ENCODE measurements at regions not wholly inside any gene's neighbourhood (a gene's known extent, or its start where the extent isn't known, plus 50 kb on each side); places are given as distances from the start of the nearest gene placed in this dataset.
"Not testable (repeated sequence)": the region's sequence is repeated elsewhere in the genome, so short reads cannot be mapped to it uniquely, and the experiment has no call there.

DNA sequence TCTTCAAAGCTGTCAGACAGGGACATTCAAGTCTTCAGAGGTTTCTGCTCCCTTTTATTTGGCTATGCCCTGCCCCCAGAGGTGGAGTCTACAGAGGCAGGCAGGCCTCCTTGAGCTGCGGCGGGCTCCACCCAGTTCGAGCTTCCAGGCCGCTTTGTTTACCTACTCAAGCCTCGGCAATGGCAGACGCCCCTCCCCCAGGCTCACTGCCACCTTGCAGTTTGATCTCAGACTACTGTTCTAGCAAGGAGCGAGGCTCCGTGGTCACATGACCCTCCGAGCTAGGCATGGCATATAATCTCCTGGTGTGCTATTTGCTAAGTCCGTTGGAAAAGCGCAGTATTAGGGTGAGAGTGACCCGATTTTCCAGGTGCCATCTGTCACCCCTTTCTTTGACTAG, 462.6 kb upstream of the HS3ST5 start:
- DNase-seq (ENCODE audit: low read depth, low spot score) = not testable (repeated sequence)

DNA sequence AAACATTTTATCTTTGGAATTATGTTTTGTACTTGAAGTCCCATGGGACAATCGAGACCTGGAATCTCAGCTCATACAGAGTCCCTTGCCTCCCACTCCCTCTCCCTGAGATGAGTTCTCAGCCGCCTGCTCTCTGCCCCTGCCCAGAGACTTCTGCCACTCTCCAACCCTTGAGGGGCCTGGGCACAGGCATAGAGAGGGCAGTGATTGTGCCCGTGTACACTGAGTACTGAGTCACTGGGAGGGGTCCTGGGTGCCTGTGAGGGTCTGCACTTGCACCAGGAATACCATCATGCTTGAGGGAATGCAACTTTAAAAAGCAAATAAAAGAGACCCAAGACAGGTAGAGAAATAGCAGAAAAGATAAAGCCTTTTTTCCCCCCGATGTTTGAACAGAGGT, 453.8 kb upstream of the HS3ST5 start:
- no peak for DNase-seq (ENCODE audit: low read depth, low spot score)

DNA sequence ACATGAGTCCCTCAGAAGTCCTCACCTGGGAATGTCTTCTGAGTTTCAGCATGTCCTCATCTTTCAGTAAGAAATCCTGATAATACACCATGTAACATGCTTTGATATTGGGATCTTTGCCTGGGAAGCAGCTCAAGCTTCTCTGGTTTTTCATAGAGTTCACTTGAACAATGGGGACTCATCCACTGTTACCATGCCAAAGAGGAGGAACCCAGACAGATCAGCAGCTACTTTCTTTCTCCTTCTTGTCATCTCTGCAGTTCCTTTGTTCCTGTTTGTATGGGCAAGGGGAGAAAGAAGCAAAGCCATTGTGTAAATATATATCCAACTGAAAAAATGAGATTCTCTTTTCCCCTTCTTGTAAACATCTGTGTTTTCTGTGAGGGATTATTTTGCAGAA, 450.6 kb upstream of the HS3ST5 start:
- DNase-seq (ENCODE audit: low read depth, low spot score) = no peak

DNA sequence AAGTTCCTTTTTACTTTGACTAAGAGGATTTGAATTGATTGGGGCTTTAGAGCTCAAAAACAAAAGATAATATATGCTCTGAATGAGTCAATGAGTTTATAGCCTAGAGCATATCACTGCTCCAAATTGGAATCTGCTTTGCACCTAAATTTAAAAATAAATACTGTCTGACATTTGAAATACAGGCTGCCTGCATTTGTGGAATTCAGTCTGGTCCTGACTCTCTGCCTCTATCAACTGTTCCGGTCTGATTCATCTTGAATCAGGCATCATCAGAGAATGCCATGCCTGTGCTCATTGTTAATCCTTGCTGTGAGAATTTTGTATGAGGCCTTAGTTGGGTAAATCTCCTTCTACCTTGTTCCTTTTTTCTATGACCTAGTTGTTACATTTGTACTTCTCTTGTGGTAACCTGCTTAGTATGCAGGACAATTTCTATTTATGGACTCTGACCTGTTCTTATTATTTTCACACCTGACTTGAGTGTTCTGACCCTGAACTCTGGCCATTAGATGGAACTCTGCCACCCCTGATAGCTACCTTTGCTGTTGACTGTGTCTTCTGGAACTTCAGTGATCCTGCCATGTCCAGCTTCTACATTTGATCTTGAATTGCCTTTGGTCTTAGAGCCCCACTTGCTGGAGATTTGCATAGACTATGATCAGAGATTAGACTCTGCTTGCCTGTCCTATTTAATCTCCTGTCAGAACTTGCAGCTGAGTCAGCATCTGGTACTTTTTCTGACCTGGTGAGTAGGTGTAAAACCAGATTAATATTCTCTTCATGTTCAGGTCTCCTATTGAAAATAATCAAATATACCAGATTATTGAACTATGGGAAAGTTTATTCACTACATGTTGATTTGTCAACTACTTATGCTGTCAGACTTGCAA, 442.7 kb upstream of the HS3ST5 start:
- no peak for DNase-seq (ENCODE audit: low read depth, low spot score)

DNA sequence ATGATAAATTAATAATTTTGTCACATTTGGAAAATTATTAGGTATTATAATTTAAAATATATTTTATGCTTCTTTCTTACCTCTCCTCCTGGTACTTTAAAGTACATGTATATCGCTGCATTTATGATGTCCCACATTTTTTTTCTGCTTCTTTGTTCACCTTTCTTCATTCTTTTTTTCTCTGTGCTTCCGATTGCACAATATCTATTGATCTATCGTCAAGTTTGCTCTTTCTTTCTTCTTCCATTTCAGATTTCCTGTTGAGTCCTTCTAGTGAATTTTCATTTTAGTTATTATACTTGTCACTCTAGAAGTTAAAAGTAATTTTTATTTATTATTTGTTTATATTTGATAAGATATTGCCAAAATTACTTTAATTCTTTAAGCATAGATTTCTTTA, 441.0 kb upstream of the HS3ST5 start:
- DNase-seq (ENCODE audit: low read depth, low spot score) = no peak

DNA sequence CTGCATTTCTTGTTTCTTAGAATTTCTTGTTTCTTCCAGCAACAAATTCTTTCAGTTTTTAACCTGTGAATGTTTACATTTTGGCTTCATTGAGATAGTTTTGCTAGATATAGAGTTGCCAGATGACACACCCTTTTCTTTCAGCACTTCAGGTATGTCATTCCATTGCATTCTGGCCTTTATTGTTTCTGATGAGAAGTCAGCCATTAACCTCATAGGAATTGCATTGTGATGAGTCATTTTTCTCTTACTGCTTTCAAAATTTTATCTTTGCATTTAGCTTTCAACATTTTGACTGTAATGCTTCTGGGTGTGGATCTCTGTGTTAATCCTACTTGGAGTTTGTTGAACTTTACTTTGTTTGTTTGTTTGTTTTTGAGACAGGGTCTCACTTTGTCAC, 440.3 kb upstream of the HS3ST5 start:
- DNase-seq (ENCODE audit: low read depth, low spot score) = no peak

DNA sequence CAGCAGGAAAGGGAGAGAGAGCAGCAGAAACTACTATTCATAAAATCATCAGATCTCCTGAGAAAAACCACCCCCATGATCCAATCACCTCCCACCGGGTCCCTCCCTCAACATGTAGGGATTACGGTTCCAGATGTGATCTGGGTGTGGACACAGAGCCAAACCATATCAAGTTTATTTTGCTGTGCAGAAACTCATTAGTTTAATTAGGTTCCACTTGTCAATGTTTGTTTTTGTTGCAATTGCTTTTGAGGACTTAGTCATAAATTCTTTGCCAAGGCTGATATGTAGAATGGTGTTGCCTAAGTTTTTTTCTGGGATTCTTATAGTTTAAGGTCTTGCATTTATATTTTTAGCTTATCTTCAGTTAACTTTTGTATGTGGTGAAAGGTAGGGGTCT, 422.0 kb upstream of the HS3ST5 start:
- DNase-seq (ENCODE audit: low read depth, low spot score) = no peak

DNA sequence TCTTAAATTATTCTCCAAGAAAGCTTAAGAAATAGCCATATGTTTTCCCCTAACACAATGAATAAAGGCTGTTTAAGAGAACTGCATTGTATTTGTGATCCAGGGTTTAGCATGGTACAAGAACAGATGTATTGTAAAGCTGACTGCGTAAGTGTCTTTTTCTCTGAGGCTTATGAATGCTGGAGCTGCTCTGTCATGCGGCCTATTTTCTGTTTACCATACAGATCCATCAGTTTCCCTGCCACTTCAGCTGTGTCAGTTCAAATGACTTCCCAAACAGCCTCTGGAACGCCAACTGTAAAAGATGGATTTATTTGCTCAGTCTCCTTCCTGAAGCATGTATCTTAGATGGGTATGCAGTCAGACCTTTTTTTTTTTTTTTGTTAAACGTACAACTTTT, 419.3 kb upstream of the HS3ST5 start:
- no peak for DNase-seq (ENCODE audit: low read depth, low spot score)

DNA sequence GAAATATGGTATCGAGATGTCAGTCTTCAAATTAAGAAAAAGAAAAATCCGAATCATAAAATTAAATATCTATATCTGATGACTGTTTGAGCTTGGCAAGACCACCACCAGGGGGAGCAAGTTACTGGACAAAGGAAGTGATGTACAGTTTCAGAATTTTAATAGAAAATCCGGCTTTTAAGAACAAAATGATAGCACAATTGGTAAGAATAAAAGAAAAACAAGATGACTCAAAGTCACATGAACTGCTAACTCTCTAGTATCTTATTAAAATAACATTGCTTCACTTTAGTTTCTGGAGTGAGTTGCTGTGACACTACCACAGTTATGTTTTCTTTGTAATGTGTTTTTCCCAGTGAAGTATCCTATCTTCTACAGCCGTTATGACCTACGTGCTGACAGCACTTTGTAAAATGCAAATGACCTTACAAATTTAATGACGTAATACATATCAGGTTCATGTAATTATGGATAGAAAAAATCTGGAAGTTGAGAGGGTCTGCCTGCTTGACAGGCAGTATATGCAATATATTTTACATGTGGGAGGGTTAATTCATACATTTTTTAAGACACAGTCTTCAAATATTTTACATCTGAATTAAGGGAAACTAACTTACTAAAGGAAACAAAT, 405.3 kb upstream of the HS3ST5 start:
- peak; percentile 33 for DNase-seq (ENCODE audit: low read depth, low spot score)

DNA sequence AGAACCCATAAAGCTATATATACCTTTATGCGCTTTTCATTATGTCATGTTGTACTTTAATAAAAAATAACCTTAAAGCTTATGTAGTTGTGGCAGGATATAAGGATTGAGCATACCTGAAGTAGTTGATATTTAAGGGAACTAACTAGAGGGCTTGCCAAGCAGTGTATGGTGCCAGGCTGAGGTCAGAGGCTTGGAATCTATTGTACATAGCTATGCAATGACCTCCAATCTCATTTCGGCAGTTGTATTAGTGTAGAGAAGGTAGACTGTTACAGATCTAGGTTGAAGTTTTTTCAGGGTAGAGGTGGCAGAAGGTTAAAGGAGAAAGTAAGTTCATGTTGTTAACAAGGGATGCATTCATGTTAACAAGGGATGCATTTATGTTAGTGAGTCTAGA, 397.7 kb upstream of the HS3ST5 start:
- DNase-seq (ENCODE audit: low read depth, low spot score) = no peak

DNA sequence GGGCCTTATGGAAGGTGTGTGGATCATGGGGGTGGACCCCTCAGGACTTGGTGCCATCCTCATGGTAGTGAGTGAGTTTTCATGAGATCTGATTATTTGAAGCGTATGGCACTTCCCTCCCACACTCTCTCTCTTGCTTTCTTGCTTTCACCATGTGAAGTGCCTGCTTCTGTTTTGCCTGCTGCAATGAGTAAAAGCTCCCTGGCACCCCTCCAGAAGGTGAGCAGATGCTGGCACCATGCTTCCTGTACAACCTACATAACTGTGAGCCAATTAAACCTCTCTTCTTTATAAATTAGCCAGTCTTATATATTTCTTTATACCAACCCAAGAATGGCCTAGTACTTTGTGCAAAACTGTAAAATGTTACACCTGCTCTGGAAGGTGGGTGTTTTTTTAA, 396.8 kb upstream of the HS3ST5 start:
- no peak for DNase-seq (ENCODE audit: low read depth, low spot score)

DNA sequence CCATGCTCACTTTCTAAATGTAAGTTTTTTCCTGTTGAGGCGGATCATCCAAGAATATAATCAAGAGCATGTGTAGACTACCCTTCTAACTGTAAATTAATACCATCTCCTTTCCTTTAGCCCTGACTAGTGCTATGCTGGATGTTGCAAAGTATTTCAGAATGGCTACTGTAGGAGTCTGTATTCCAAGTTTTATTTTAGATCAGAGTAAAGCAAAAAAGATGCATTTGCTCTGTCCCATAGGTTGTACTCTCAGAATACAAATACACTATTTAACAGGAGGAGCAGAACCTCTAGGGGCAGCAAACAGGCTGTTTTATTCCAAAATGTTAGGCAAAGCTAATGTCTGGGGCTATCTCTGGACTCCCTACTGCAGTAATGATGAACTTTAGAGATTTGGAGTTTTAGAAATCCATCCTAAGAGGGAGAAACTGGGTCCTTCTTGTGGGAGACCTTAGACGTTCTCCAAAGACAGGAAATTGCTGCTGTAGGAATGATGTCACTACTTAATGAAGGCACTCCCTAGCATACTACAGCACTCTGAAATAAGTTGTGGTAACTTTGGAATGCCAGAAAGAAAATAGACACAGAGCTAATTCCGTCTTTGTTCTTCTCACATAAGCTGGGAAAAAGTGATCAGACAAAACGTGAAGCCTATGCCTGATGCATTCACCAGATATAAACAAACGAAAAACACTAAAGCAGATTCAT, 392.4 kb upstream of the HS3ST5 start:
- DNase-seq (ENCODE audit: low read depth, low spot score) = no peak

DNA sequence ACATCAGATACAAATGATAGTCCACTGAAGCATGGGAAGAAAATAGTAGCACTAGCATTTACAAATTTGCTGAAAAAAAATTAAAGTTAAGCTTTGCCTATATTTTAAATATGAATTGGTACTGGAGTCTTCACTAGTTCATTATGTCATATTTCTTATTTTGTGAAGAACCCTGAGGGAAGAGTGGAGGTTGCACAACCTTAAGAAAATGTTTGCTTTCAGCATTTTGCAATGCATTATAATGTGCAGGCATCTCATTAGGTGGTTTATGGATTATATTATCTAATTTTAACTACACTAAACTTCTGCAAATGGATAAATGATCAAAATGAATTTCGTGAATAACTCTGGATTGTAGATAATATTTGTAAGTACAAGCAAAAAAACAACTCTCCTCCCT, 390.8 kb upstream of the HS3ST5 start:
- no peak for DNase-seq (ENCODE audit: low read depth, low spot score)

DNA sequence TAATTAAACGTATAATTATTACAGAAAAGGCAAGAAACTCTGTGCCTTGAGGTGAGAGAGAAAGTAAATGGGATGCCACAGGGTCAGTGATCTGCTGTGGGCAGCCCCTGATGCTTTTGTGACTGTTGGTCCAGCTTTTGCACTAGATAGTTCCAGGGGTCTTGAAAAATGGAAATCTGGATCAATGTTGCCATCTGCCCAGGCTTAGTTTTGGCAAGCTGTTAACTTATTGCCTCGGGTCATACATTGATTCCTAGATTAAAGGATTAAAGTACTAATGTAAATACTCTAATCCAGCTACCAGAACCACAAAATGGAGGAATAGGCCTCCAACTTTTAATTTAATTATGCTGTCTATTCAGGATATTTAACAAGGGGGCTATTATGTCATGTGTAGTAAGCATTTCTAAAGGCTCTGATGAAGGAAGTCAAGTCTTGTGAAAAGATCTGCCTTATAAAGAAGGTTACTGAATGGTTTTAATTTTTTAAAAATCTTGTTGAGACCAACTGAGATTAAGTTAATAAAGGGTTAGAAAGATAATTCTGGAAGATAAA, 376.0 kb upstream of the HS3ST5 start:
- no peak for DNase-seq (ENCODE audit: low read depth, low spot score)

DNA sequence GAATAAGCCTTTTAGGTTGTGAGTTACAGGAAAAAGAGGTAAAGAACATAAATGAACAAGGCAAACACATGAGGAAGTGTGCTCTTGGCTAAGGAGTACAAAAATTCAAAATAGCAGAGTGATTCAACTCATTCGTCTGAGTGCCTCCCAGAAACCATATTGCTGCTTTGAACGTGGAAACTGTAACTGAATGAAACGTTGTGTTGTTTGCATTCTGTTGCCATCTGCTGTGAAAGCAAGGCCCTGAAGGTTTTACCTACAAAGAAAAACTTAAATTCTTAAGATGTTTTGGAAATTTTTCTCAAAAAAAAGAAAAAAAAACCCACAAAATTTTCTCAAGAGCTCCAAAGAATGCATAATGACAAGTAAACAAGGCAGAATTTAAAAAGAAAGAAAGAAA, 375.4 kb upstream of the HS3ST5 start:
- no peak for DNase-seq (ENCODE audit: low read depth, low spot score)

DNA sequence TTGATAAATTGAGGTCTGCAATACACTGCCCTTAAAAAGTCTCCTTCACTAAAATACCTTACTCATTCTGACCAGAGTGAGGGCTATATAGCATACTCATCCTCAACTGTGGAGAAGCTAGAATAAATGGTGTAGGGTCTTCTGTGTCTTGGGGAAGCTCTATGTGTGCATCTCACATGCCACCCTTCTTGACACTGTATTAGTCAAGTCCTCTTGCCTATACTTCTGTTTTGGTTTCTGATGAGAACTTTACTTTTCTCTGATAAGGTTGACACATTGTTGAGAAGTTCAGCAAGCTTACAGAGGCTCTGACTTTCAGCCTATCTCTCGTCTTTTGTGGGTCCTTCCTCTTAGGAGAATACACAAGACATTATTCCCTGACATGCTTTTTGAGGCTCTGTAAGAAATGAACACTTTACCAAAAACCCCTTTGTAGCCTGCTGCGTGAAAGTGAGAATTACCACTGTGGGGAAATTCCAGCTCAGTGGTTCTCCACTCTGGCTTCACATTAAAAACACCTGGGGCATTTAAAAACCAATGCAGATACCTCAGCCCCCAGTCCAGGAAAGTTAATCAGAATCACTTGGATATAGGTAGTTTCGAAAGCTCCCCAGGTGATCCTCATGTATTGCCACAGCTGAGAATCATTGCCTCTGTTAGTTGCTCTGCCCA, 372.1 kb upstream of the HS3ST5 start:
- DNase-seq (ENCODE audit: low read depth, low spot score) = no peak

DNA sequence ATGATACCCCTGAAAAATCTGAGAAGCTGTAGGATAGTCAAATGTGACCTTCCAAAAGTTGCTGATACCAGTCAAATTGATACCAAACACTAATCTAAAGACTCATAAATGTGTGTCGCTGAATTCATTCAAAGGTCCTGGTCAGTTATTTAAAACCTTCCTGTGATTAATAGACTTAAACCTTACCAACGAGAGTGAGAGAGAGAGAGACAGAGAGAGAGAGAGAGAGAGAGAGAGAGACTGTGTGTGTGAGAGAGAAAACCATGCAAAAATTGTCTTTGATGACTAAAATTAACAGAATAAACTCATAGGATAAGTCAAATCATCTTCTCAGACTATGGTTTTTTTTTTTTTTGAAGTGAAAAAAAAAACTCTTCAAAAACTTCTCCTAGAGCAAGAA, 370.9 kb upstream of the HS3ST5 start:
- no peak for DNase-seq (ENCODE audit: low read depth, low spot score)

DNA sequence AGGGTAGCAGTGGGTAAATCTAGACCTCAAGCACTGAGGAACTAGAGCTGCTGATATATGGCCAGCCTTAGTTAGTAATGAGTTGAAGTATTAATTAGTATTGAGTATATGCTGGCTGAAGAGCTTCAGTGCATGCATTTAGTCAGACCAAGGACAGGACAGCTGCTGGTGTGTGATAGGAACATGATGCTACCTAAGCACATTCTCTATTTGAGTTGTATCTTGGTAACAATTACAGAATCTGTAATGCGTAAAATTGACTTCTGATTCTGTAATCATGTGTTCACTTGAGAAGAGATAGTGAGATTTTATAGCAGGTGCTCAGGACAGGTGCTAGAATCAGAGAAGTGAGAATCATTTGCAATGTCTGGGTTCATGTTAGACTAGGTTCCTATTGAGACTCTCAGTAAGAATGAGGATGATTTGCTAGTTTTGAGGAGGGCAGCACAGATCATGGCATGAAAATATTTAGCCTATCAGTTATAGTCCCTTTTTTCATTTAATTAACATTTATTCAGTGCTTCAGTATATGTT, 369.4 kb upstream of the HS3ST5 start:
- DNase-seq (ENCODE audit: low read depth, low spot score) = no peak

DNA sequence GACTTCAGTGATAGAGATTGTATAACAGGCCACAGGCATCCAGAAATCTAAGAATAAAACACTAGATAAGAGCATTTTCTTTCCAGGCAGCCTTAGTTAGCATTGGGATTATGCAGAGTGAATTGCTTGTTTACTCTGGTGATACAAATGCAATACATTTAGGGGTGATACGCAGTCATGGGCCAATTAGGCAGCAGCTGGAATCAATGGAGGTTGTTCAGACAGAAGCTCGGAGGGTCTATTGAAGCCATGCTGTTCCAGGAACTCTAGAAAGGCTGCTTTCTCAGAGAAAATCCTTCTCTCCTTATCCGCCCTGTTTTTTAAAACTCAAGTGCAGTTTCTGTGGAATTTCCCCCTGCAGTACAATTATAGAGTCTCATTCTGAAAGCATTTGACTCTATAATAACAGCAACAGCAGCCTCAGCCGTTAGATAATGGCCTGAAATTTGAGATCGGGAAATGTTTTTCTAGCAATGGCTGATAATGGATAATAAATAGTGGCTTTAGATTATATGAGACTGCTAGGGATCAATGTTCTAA, 364.3 kb upstream of the HS3ST5 start:
- DNase-seq (ENCODE audit: low read depth, low spot score) = no peak

DNA sequence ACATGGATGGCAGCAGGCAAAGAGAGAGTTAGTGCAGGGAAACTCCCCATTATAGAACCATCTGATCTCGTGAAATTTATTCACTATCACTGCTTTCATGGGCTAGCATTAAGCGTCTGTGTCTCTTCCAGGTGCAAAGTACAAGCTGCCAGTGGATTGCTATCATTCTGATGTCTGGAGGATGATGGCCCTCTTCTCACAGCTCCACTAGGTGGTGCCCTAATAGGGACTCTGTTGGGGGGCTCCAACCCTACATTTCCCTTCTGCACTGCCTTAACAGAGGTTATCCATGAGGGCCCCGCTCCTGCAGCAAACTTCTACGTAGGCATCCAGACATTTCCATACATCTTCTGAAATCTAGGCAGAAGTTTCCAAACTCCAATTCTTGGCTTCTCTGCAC, 347.8 kb upstream of the HS3ST5 start:
- DNase-seq (ENCODE audit: low read depth, low spot score) = no peak

DNA sequence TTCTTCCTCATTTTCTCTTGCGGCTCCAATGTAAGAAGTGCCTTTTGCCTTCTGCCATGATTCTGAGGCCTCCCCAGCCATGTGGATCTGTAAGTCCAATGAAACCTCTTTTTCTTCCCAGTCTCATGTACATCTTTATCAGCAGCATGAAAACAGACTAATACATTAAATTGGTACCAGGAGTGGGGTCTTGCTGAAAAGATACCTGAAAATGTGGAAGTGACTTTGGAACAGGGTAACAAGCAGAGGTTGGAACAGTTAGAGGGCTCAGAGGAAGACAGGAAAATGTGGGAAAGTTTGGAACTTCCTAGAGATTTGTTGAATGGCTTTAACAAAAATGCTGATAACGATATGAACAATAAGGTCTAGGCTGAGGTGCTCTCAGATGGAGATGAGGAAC, 316.7 kb upstream of the HS3ST5 start:
- no peak for DNase-seq (ENCODE audit: low read depth, low spot score)

Data from smooth muscle cell of the brain vasculature (primary cell).